ENCODE measurements at regions not wholly inside any gene's neighbourhood (a gene's known extent, or its start where the extent isn't known, plus 50 kb on each side); places are given as distances from the start of the nearest gene placed in this dataset.

GRCh38 chr13:104382951-104383350, 1316.7 kb upstream of the SLC10A2 start:
- TF ChIP-seq POLR2A (IDR thresholded peaks at IDR 0.05) = no peak
- TF ChIP-seq, protein P1, sequence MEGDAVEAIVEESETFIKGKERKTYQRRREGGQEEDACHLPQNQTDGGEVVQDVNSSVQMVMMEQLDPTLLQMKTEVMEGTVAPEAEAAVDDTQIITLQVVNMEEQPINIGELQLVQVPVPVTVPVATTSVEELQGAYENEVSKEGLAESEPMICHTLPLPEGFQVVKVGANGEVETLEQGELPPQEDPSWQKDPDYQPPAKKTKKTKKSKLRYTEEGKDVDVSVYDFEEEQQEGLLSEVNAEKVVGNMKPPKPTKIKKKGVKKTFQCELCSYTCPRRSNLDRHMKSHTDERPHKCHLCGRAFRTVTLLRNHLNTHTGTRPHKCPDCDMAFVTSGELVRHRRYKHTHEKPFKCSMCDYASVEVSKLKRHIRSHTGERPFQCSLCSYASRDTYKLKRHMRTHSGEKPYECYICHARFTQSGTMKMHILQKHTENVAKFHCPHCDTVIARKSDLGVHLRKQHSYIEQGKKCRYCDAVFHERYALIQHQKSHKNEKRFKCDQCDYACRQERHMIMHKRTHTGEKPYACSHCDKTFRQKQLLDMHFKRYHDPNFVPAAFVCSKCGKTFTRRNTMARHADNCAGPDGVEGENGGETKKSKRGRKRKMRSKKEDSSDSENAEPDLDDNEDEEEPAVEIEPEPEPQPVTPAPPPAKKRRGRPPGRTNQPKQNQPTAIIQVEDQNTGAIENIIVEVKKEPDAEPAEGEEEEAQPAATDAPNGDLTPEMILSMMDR (IDR thresholded peaks at IDR 0.05) = no peak
- H3K9me3 ChIP-seq = no peaks in the 10 kb centered on the region
- no peaks in the 10 kb centered on the region for H3K36me3 ChIP-seq
- no peaks in the 10 kb centered on the region for H3K4me1 ChIP-seq
- WGBS (ENCODE audit: insufficient coverage, low coverage, low lambda C conversion rate, missing lambda C conversion rate) = 77% methylated on average over 1 of the region's 1 CpG
- H3K27me3 ChIP-seq = no peaks in the 10 kb centered on the region
- no peak overlapping the region for H3K4me3 ChIP-seq
- DNase-seq = no peak
- ATAC-seq = no peak
- H3K27ac ChIP-seq = no peak overlapping the region
- intact Hi-C loops (cut with DNase I) = no loop called here

DNA sequence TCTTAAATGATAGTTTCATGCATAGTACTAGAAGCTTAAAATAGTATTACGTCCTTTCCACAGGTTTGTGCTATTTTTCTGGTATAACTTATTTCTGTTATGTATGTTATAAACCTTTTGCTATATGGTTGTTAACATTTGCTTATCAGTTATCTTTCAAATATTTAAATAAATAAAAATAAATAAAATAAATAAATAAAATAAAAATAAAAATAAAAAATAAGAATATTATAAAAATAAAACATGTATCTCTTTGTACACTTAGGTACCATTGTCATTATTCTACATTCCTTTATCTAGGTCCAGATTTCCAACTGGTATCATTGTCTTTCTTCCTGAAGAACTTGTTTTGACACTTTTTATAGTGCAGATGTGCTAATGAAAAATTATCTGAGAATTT, 1310.4 kb upstream of the SLC10A2 start:
- Histone ChIP-seq H3K9me3 (no peaks in the 10 kb centered on the region), H3K36me3 (no peaks in the 10 kb centered on the region), H3K4me3 (no peak overlapping the region), H3K4me1 (no peaks in the 10 kb centered on the region), H3K27me3 (no peaks in the 10 kb centered on the region), H3K27ac (no peak overlapping the region)
- intact Hi-C loops (cut with DNase I) = no loop called here
- no peak for ATAC-seq
- DNase-seq = no peak
- no peak for TF ChIP-seq POLR2A (IDR thresholded peaks at IDR 0.05)
- TF ChIP-seq, protein P1 (IDR thresholded peaks at IDR 0.05) = no peak
- 50% methylated on average over 1 of the region's 1 CpG for WGBS (ENCODE audit: insufficient coverage, low coverage, low lambda C conversion rate, missing lambda C conversion rate)

DNA sequence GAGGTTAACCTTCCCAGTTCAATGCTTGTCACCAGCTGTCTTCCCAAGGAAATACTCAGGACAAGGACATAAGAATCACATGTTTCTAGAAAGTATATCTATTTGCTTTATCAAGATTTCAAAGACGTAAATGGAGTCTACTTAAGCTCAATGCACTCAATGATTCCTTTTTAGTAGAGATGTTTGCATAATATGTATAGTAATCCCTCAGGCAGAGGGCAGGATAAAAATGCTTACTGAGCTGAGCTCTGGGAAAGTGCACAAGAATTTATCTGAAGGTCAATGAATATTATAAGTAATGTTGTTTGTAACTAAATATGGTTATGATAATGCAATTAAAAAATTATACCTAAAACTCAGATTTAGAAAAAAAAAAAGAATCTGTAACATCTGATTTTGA, 1309.4 kb upstream of the SLC10A2 start:
- intact Hi-C loops (cut with DNase I) = no loop called here
- H3K27me3 ChIP-seq = no peaks in the 10 kb centered on the region

GRCh38 chr13:104372095-104372655, 1306.0 kb upstream of the SLC10A2 start:
- no peak overlapping the region for H3K27ac ChIP-seq
- DNase-seq = no peak
- H3K9me3 ChIP-seq = no peaks in the 10 kb centered on the region
- no peaks in the 10 kb centered on the region for H3K36me3 ChIP-seq
- TF ChIP-seq POLR2A (IDR thresholded peaks at IDR 0.05) = no peak
- TF ChIP-seq, protein P1 (IDR thresholded peaks at IDR 0.05) = no peak
- ATAC-seq = no peak
- no peaks in the 10 kb centered on the region for H3K27me3 ChIP-seq
- no peaks in the 10 kb centered on the region for H3K4me1 ChIP-seq
- WGBS (ENCODE audit: insufficient coverage, low coverage, low lambda C conversion rate, missing lambda C conversion rate) = 57% methylated on average over 5 of the region's 6 CpGs
- no peak overlapping the region for H3K4me3 ChIP-seq
- intact Hi-C loops (cut with DNase I) = no loop called here

More for the DNA sequence above, 1309.4 kb upstream of the SLC10A2 start:
- DNase-seq (no peak), ATAC-seq (no peak)
- 44% methylated on average over 1 of the region's 1 CpG for WGBS (ENCODE audit: insufficient coverage, low coverage, low lambda C conversion rate, missing lambda C conversion rate)
- TF ChIP-seq, protein P1 (IDR thresholded peaks at IDR 0.05) = no peak
- no peak for TF ChIP-seq POLR2A (IDR thresholded peaks at IDR 0.05)
- Histone ChIP-seq H3K27ac (no peak overlapping the region), H3K4me1 (no peaks in the 10 kb centered on the region), H3K4me3 (no peak overlapping the region), H3K9me3 (no peaks in the 10 kb centered on the region), H3K36me3 (no peaks in the 10 kb centered on the region)

DNA sequence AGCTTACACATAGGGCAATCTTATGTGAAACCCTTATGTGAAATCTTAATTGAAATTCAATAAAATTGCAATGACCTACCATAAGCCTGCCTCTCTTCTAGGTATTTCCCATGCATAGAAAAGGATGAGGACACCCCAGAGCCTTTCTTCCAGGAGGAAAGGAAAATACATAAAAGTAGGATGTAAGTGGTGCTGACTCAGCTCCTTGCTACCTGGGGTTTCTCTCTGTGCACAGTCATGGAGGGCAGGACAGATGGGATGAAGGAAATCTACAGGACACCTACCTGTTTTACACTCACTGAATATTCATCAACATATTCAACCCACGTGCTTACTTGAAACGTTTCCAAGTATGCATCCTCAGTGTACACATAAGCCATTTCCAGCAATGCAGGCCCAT, 1299.2 kb upstream of the SLC10A2 start:
- ATAC-seq (no peak), DNase-seq (no peak)
- WGBS (ENCODE audit: insufficient coverage, low coverage, low lambda C conversion rate, missing lambda C conversion rate) = 70% methylated on average over 2 of the region's 2 CpGs
- Histone ChIP-seq H3K9me3 (no peaks in the 10 kb centered on the region), H3K27ac (no peak overlapping the region), H3K36me3 (no peaks in the 10 kb centered on the region), H3K4me3 (no peak overlapping the region), H3K4me1 (no peaks in the 10 kb centered on the region), H3K27me3 (no peaks in the 10 kb centered on the region)
- intact Hi-C loops (cut with DNase I) = no loop called here
- TF ChIP-seq POLR2A (IDR thresholded peaks at IDR 0.05) = no peak
- TF ChIP-seq, protein P1 (IDR thresholded peaks at IDR 0.05) = no peak

Data from right lobe of liver (tissue), 6 donors.